GM21423 (cell line): ENCODE measurements at regions not wholly inside any gene's neighbourhood (a gene's known extent, or its start where the extent isn't known, plus 50 kb on each side); places are given as distances from the start of the nearest gene placed in this dataset.
"Not testable (repeated sequence)": the region's sequence is repeated elsewhere in the genome, so short reads cannot be mapped to it uniquely, and the experiment has no call there.

Source experiments
- ATAC-seq: cut with Tn5 transposase; IDR thresholded peaks from one replicate; pipeline ENCODE4 v1.9.1; 2021; ENCODE audit warnings: mild to moderate bottlenecking, moderate library complexity; ENCODE audit not compliant: unreplicated experiment

DNA sequence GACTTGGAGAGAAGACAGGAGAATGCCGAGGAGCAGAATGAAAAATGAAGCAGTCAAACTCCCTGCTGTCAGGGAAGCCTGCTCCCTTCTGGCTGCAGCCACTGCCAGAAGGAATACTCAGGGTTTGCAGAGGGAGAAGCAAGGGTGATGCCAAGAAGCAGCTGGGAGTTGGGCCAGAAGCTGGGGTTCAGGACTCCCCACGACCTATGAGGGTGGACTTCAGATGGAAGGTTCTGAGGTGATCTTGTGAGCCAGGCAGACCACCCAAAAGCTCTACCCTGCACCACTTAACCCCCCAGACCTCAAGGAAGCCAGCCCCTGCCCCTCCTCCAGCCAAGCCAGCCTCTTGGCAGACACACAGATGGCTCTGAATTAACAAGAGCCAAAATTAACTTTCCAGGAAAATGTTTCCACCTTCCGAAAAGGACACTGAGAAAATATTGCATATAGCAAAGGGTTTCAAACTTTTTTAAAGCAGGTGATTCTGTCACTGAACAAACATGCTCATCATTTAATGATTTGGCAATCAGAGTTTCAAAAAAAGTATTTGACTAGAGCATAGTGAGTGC, 126.0 kb upstream of the ERCC4 start:
- ATAC-seq = no peak

DNA sequence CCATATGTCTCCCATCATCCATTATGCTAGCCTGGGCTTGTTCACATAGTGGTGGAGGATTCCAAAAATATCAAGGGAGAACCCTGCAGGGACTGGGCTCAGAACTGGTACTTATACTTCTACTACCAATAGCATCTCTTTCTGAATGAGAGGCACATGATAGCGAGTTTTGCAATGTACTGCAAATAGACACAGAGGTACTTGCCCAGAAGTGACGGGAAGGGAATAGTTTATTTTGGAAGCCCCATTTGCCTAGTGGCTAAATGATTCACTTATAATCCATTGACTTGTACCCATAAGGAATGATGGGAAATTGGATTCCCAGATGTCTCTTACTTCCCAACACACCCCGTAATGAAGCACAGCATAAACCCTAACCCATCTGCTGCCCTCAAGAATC, 124.8 kb upstream of the ERCC4 start:
- no peak for ATAC-seq

DNA sequence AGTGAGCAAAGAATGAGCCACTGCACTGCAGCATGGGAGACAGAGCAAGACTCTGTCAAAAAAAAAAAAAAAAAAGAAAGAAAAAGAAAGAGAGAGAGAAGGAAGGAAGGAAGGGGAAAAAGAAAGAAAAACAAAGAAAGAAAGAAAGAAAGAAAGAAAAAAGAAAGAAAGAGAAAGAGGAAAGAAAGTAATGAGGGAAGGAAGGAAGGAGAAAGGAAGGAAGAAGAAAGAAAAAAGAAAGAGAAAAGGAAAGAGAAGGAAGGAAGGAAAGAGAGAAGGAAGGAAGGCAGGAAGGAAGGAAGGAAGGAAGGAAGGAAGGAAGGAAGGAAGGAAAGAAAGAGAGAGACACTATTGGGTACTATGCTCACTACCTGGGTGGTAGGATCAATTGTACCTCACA, 122.2 kb upstream of the ERCC4 start:
- ATAC-seq = no peak

DNA sequence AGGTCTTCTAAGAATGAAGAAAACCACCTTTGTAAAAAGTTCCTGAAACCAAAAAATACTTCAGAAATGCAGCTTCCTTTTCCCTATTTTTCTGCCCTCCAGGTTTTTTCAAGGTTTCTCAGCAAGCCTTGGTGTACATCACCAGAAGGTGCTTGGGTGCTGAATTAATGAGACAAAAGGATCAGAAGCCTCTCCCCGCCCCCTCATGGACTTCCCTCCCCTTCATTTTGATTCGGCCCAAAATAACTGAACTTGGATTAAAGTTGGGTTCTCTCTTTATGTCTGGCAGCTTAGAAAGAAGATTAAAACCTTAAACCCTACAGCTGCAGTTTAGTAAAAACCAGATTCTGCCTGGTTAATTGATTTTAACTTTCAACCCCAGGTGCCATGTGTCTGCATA, 121.7 kb upstream of the ERCC4 start:
- no peak for ATAC-seq

DNA sequence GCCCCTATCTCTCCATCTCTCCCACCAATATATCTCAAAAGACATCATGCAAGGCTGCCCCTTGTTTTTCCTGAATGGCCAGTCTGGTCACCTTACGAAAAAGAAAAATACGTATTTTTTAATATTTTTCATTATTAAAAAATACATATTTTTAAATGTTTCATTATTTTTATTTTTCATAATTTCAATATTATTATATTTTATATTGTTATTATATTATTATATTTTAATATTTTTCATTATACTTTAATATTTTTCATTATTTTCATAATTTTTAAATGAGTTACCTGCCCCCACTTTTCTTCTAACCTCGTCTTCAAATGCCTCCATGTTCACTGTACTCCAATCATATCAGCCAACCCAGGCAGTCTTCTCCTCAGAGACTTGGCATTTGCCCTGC, 116.0 kb upstream of the ERCC4 start:
- no peak for ATAC-seq

DNA sequence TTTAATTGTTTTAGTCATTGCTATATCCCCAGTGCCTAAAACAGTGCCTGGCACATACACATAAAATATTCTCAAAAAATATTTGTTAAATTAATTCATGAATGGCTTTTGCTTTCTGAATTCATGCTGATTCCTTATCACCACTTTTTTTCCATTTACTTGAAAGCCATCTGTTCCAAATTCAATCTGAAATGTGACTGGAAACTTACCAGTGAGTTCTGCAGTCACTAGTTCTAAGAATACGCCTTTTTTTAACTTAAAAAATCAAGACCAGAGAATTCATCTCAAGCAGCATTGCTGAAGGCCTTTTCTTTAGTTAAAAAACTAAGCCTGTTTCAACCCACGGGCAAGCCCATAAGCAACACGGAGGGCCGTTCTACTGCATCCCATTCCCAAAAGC, 114.0 kb upstream of the ERCC4 start:
- no peak for ATAC-seq

DNA sequence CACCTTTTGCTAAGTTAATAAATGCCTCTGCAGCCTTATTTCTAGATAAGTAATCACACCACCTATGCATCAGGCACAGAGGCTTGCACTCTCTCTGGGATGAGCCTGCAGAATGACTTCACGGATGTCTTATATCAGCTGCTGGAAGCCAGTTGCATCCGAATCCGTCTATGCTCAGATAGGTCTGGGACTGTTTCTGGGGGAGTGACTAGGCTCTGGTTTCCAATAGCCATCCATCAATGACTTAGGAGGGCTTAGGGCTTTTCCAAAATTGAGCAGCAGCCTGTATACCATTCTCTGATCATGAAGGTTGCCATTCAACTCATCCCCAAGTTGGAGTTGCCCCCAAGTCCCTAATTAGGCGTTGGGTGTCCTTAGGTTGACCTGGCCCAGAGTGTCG, 113.3 kb upstream of the ERCC4 start:
- ATAC-seq = no peak

DNA sequence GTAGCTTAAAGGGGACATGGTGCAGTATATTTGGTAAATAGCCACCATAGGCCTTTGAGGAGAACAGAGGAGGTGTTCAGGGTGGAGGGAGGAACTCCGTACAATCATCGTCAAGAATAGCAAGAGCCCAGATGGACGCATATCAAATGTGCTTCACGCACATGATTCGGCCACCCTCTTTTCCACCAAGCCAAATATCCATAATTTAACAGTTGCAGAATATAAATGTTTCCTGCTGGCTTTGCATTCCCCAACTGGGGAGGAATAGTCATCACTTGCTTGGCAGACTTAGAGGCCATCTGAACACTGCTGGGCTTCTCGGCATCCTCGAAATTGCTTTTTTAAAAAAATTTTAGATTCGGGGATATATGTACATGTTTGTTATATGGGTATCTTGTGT, 111.9 kb upstream of the ERCC4 start:
- ATAC-seq = no peak

DNA sequence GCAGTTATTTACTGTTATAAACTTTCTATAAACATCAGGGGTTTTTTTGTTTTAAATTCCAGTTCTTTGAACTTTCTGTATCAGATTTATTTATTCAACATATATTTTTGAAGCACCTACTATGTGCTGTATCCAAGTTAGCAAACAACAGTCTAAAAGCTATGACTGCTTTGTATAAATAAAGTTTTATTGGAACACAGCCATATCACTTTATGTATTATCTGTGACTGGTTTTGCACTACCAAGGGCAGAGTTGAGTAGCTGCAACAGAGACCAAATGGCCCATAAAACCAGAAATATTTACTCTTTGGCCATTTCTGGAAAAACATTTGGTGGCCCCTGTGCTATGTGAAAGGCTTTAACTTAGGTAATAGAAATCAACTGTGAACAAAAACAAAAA, 110.2 kb upstream of the ERCC4 start:
- no peak for ATAC-seq

DNA sequence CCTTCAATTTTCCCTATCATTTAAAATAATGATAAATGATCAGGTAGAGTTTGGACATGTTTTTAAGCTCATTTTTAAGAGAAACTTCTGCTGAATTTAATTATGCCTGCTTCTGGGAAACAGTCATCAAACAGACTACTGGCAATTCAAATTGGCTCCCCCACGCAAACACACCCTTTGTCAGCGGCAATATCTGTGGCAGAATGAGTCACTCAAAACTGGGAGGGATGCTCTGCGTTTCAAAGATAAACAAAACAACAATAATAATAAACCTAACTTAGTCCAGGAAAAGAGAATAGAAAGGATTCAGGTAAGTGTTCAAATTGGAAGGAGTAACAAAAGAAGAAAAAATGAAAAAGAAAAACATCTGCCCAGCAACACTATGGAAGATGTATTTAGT, 108.1 kb upstream of the ERCC4 start:
- no peak for ATAC-seq

DNA sequence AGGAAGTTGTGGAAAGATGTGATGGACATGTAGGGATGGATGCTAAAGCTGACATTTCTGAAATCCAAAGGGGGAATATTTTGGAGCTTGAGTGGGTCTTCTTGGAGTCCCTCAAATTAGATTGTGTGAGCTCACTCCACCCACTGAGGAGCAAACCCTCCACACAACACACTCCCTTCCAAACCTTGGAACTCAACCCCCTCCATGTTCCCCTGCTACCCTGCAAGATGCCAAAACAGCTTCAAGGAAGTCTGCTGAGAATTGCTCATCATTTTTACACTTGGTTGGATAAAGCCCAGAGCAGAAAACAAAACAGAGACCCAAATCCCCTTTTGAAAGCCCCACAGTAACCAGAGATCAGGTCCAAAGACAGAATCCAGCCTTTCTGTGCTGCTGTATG, 103.3 kb upstream of the ERCC4 start:
- no peak for ATAC-seq

DNA sequence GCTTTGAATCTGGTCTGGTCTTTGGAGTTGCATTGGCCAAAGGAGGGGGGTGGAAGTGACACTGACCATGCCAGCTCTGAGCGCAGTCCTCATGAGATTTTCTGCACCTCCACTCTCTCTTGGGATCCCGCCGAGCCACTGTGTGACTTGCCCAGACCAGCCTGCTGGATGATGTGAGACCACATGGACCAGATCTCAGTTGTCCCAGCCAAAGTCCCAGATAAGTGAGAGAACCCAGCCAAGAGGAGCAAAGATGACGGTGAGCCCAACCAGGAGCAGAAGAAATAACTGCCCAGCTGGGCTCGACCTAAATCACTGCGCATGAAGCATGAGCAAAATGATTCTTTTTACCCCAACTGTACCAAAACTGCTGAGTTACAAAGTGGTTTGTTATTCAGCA, 96.5 kb upstream of the ERCC4 start:
- ATAC-seq = no peak

DNA sequence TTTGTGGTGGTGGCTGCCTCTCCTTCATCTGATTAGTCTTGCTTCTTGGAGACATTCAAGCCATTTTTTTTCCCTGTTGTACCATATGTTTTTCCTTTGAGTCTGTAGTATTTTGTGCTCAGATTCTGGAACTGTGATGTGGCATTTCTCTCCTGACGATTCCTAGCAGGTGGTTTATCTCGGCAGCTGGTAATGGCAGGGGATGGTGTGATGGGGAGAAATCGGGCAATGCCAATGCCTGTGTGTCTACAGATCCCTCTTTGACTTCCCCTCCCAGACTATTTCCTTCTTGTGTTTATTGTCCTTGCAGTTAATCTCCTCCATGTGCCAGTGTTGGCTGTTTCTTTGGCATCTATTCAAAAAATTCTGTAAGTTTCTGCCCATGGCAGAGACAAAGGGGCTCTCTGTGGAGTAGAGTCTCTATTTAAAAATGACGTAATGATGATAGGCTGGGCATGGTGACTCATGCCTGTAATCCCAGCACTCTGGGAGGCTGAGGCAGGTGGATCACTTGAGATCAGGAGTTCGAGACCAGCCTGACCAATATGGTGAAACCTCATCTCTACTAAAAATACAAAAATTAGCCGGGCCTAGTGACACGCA, 90.2 kb upstream of the ERCC4 start:
- ATAC-seq = no peak

DNA sequence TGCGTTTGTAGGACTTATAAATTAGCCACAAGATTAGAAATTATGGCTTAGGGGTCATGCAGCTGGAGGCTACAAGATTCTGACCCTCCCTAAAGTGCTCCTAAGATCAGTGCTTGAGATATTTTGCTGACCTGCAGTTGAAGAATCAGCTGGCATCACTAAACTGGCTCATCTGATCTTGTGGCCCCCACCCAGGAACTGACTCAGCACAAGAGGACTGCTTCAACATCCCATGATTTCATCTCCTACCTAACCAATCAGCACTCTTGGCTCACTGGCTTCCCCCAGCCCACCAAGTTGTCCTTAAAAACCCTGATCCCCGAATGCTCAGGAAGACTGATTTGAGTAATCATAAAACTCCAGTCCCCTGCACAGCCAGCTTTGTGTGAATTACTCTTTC, 86.4 kb upstream of the ERCC4 start:
- ATAC-seq = no peak

DNA sequence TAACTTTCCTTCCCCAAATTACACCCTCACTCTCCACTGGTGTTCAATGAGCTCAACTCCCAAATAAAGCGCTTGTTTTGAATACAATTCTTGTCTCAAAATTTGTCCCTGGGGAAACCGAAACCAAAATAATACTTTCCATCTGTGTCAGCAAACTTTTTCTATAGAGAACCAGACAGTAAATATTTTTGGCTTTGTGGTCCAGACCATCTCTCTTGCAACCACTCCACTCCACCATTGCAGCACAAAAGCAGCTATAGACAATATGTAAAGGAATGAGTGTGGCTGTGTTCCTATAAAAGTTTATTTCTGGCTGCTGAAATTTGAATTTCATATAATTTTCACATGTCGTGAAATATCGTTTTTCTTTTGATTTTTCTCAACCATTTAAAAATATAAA, 84.6 kb upstream of the ERCC4 start:
- no peak for ATAC-seq

DNA sequence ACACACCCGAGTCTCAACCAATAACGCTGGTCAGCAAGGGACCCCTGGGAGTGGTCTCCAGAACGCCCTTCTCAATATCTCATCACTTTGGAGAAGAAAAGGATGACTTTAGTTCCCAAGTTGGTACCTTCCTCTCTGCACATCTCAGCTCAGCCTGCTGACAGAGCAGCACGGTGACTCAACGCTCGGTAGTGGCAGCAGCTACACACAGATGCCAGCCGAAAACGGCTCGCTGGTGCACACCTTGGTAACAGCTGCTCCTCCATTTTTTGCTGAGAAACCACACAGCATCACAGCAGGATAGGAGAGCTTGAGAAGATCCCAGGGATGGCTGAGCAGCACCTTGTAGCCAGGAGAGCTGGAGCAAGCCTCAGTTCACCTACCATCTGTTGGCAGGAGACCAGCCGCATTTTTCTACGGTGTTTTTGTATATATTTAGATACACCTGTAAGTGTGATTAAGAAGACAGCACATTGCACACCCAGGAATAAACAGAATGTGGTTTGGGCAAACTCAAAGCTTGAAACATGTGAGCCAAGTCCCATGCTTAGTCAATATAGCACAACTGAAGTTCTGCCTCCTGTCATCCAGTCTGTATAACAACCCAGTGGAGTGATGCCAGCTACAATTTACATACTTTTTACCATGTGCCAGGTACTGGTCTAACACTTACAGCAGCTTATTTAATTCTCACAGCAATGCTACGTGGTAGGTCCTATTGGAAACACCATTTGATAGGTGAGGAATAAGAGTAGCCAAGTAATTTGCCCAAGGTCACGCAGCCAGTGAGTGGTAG, 83.8 kb upstream of the ERCC4 start:
- ATAC-seq = no peak

DNA sequence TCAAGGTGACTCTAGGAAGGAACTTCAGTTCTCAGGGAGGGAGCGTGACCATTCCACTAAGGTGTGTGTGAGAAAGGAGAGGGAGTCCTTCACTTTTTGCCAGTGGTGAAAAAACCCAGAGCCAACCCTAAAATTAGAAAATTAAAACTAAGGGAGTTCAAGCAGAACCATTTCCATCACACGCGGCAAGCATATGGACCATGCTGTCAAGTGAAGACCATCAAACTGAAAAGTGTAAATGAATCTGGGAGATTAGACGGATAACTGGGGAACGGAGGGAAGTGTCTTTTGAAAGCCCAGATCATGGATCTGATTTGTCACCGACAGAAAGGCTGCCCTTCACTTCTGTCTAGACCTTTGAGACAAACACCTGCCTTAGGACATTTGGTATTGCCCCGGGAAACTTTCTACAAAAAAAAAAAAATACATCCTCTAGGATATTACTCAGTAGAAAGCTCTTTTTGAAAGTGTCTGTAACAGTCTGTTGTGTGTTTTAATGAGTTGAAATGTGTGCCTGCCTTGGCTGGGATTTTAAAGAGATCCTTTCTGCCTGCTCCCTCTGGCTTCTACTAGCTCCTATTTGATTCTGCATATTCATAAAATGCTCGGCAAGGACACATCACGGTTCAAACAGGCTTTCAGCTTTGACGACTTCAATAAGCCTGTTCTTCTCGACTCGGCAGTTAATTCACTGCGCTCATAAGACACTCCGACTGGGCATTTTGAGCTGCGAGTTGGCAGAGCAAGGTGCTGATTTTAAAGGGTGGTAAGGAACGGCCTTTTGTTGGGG, 81.4 kb upstream of the ERCC4 start:
- ATAC-seq = no peak

DNA sequence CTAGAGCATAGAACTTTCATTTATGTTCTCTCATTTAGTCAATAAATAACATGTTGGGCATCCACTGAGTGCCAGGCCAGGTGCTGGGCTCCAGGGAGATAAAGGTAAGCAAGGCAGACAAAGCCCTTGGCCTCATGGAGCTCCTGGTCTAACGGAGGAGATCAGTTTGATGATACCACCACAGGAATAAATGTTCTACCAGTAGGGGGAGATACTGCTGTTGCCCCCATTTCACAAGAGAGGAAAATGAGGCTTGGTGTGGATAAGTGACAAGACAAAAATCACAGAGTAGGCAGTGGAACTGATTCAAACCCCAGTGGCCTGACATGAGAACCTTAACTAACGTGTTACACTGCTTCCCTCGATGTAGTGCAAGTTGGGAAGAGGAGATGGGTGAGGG, 80.4 kb upstream of the ERCC4 start:
- no peak for ATAC-seq

DNA sequence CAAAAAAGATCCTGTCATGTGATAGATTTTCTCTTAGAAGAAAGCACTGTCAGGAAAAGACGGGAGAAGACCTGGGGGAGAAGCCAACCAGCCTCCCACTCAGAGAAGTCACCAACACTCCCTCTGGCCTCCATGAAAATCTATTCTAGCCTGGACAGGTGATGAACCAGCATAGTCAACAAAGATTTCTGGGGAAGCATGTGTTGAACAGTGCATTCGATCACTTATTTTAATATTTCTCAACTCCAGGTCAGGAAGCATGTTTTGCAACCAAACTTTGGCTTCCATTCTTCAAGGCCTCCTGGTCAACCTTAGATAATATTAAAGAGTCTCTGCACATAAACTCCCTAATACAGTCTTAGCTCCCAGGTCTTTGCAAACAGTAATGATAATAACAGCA, 74.7 kb upstream of the ERCC4 start:
- ATAC-seq = no peak

DNA sequence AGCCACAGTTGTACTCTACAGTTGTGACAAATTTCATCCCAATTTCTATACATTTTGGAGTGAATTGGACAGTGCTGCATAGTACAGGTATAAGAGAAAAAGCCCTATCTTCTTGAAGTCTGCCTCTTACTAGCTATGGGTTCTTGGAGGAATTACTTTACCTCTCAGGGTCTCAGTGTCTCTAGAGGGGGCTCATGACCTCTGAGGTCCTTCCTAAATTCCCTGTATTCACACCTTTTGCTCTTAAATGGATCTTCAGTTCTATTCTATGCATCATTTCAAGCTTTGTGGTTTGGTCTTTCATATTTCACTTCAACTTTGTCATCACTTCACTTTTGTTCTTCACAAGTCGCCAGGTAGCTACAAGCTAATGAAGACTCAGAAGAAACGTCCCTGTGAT, 71.2 kb upstream of the ERCC4 start:
- no peak for ATAC-seq

DNA sequence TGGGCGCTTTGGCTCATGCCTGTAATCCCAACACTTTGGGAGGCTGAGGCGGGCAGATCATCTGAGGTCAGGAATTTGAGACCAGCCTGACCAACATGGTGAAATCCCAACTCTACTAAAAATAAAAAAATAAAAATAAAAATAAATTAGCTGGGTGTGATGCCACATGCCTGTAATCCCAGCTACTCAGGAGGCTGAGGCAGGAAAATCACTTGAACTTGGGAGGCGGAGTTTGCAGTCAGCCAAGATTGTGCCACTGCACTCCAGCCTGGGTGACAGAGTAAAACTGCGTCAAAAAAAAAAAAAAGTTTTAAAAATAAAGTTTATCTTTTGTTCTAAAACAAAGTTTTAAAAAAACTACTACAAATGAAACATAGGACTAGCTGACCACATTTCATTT, 69.8 kb upstream of the ERCC4 start:
- ATAC-seq = not testable (repeated sequence)

DNA sequence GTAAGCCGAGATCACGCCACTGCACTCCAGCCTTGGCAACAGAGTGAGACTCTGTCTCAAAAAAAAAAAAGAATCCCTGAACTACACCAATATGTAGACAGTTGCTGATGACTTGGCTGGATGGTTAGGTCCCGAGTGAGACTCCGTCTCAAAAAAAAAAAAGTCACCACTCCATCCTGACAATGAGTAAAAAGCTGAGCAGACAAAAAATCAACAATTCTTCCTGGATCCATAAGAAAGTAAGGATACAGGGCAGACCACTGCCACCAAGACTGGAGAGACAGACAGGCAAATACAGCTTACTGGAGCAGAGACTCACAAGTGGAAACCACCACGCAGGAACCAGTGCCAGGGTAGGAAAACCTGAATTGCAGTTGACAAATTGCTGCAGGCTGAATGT, 67.1 kb upstream of the ERCC4 start:
- ATAC-seq = no peak
